Fibroblast of peridontal ligament (primary cell): ENCODE measurements at regions not wholly inside any gene's neighbourhood (a gene's known extent, or its start where the extent isn't known, plus 50 kb on each side); places are given as distances from the start of the nearest gene placed in this dataset.

Experiments
- DNase-seq: peaks from one replicate; pipeline ENCODE4 v3.0.0-alpha.2; 2010; ENCODE audit errors: extremely low read depth

- no peak for DNase-seq
These were observed 124.9 kb upstream of the MED13L start for GRCh38 chr12:116402163-116402939.

GRCh38 chr12:116403546-116403945 lies 126.1 kb upstream of the MED13L start:
- no peak for DNase-seq

GRCh38 chr12:116404247-116404646 lies 126.8 kb upstream of the MED13L start:
- no peak for DNase-seq

GRCh38 chr12:116404913-116405611 lies 127.6 kb upstream of the MED13L start:
- no peak for DNase-seq

GRCh38 chr12:116406529-116406928 lies 129.0 kb upstream of the MED13L start:
- DNase-seq, result peak; percentile 85

- DNase-seq, result peak; percentile 50
These were observed 131.2 kb upstream of the MED13L start for GRCh38 chr12:116408489-116409250.

- DNase-seq, result no peak
These were observed 134.5 kb upstream of the MED13L start for GRCh38 chr12:116411977-116412376.

- DNase-seq, result no peak
These were observed 137.4 kb upstream of the MED13L start for GRCh38 chr12:116414891-116415290.

GRCh38 chr12:116415408-116416108 lies 138.1 kb upstream of the MED13L start:
- no peak for DNase-seq

- no peak for DNase-seq
These were observed 138.7 kb upstream of the MED13L start for GRCh38 chr12:116416166-116416565.

GRCh38 chr12:116418551-116418950 lies 140.6 kb upstream of the MAP1LC3B2 start:
- DNase-seq, result no peak

- DNase-seq, result no peak
These were observed 138.8 kb upstream of the MAP1LC3B2 start for GRCh38 chr12:116420227-116420880.

- no peak for DNase-seq
These were observed 137.2 kb upstream of the MAP1LC3B2 start for GRCh38 chr12:116421785-116422538.

GRCh38 chr12:116423094-116423493 lies 136.1 kb upstream of the MAP1LC3B2 start:
- DNase-seq, result peak; percentile 84

GRCh38 chr12:116425256-116426193 lies 133.7 kb upstream of the MAP1LC3B2 start:
- peak; percentile 51 for DNase-seq

- DNase-seq, result peak; percentile 99
These were observed 132.6 kb upstream of the MAP1LC3B2 start for GRCh38 chr12:116426391-116427136.

GRCh38 chr12:116427200-116427930 lies 131.8 kb upstream of the MAP1LC3B2 start:
- peak; percentile 35 for DNase-seq

- DNase-seq, result peak; percentile 45
These were observed 129.3 kb upstream of the MAP1LC3B2 start for GRCh38 chr12:116429826-116430360.
